ENCODE measurements at regions not wholly inside any gene's neighbourhood (a gene's known extent, or its start where the extent isn't known, plus 50 kb on each side); places are given as distances from the start of the nearest gene placed in this dataset.

DNA sequence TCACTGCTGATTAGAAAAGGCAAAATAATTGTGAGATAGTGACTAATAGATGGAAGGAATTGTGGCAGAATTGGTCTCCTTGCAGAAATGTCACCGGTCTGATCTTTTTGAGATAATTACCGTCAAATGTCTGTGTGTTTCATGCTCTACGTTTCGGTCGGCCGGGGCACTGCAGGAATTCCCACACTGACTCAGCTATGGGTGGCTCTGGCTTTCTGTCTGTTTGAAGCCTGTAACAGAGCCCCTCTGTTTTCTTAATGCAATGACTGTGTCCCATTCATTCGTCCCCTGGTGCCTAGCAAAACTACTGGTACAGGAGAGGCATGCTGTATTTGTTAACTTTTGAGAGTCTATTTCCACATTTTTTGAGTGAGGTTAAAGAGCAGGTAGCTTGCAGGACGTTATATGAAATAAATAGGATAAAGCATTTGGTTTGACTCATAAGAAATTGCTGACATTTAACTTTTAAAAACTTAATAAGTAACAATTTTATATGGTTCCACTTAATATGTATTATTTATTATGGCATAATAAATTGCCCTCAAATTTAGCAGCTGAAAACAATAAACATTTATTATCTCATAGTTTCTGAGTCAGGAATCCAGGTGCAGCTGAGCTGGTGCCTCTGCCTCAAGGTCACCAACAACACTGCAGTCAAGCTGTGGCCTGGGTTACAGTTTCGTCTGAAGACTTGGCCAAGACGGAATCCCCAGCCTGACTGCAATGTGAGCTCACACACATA is 53.3 kb upstream of the CTBP2 start:
- DNase-seq (ENCODE audit: low spot score), result no peak

DNA sequence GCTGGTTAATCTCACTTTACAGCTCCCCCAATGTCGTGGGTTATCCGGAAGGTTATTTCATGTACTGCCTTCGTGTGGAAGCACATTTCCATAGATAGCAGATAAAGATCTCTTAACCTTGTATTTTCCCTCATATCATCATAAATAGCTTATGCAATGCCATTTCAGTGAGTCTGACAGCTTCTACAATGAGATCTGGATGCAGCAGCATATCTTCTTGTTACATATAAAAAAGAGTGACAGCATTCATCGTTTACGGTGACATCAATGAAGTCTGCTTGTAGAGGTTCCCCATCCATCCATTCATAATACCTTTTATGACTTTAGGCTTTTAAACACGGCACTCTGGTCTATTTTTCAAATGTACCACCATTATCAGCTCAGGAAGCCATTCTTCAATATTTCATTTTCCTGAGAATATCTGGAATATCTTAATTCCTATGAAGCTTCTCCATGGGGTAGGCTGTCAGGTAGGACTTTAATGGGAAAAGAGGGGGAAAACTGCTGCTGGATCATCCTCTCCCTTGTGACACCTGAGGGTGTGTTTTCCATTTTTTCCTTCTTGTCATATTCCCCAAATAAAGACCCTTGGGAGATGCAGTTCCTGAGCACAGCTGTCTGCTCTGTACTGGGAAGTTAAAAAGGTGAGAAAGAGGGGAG is 51.9 kb upstream of the CTBP2 start:
- DNase-seq (ENCODE audit: low spot score), result no peak
